Tibial nerve (tissue), 4 donors: ENCODE measurements at regions not wholly inside any gene's neighbourhood (a gene's known extent, or its start where the extent isn't known, plus 50 kb on each side); places are given as distances from the start of the nearest gene placed in this dataset.

Experiments used
- CTCF ChIP-seq, 5 experiments: fragments of 200-600 bp in 3 of 5; fragments of 450-650 bp in 2 of 5; sonication (generic) in 3 of 5; IDR thresholded peaks; one replicate each; pipeline ENCODE4 v1.5.1; 2016 to 2019; ENCODE audit warnings: antibody characterized with exemption in 5 of 5, mild to moderate bottlenecking in 3 of 5, moderate library complexity in 2 of 5
- EP300 ChIP-seq, 2 donors: sonication (generic); formaldehyde crosslinking; IDR thresholded peaks; one replicate each; pipeline ENCODE4 v1.6.1; 2017; ENCODE audit warnings: antibody characterized with exemption in 2 of 2, mild to moderate bottlenecking in 1 of 2
- POLR2A ChIP-seq, 2 donors: fragments of 450-650 bp; IDR thresholded peaks; one replicate each; pipeline ENCODE4 v1.6.1; 2017; ENCODE audit warnings: antibody characterized with exemption in 2 of 2, mild to moderate bottlenecking in 2 of 2, moderate library complexity in 2 of 2

GRCh38 chr11:100550298-100550697, 136.8 kb upstream of the ARHGAP42 start:
- TF ChIP-seq CTCF (IDR thresholded peaks at IDR 0.05): no peak
- TF ChIP-seq EP300 (IDR thresholded peaks at IDR 0.05): no peak
- TF ChIP-seq POLR2A (IDR thresholded peaks at IDR 0.05): no peak
